GM12873 (cell line): ENCODE measurements at regions not wholly inside any gene's neighbourhood (a gene's known extent, or its start where the extent isn't known, plus 50 kb on each side); places are given as distances from the start of the nearest gene placed in this dataset.

Source experiments
- CTCF ChIP-seq: IDR thresholded peaks from 2 replicates; pipeline ENCODE4 v1.5.1; 2012; ENCODE audit warnings: low read depth, mild to moderate bottlenecking, moderate library complexity, low read length, control low read depth; ENCODE audit not compliant: insufficient read depth; ENCODE audit errors: missing control alignments

GRCh38 chr2:234399451-234400246, 97.2 kb downstream of the ARL4C start:
- TF ChIP-seq CTCF = no peak

- TF ChIP-seq CTCF = no peak
These were observed 98.3 kb downstream of the ARL4C start for GRCh38 chr2:234398531-234398930.

DNA sequence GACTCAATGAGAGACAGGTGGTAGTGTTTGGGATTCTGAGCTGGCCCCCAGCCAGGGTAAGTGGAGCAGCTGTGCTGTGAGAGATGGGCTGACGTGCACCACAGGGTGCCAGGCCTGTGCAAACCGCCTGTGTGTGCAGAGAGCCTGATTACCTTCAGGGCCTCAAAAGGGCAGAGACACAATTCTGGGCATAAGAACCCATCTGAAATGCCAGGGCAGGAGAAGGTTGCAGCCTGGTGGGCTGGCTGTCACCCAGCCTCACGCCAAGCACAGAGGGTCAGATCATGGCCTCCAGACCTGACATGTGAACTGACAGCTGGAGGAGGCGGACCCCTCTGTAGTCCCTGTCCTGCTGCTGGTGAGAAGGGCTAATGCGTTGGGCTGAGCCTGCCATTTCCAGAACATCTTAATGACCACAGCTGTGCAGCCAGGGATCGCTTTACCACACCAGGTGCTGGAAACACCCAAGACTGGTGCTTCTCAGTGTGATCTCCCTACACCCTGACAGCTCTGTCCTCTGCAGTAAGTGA, 100.9 kb downstream of the ARL4C start:
- TF ChIP-seq CTCF = no peak

GRCh38 chr2:234394450-234394849, 102.4 kb downstream of the ARL4C start:
- no peak for TF ChIP-seq CTCF

- TF ChIP-seq CTCF = no peak
These were observed 103.5 kb downstream of the ARL4C start for GRCh38 chr2:234393354-234393753.

GRCh38 chr2:234392041-234392615, 104.8 kb downstream of the ARL4C start:
- no peak for TF ChIP-seq CTCF

DNA sequence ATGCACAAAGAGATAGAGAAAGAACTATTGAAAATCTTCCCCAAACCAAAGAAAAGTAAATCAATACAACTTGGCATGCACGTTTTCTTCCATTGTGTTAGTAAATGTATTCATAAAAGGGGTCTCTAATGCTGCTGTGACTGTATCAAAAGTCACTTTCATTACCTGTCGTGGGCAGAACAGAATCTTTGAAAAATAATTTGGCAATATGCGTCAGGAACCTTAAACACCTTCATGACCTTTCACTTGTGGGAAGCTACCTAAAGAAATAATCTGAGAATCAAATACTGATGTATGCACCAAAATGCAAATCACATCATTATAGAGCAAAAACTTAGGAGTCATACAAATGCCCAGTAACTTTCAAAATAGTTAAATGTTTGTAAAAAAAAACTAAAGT, 105.3 kb downstream of the ARL4C start:
- no peak for TF ChIP-seq CTCF
